WTC11 (cell line): ENCODE measurements at regions not wholly inside any gene's neighbourhood (a gene's known extent, or its start where the extent isn't known, plus 50 kb on each side); places are given as distances from the start of the nearest gene placed in this dataset.

Experiments
- CREB1 ChIP-seq: sonication (generic); formaldehyde crosslinking; IDR thresholded peaks from 2 replicates; pipeline ENCODE4 v1.8.0; 2023; ENCODE audit warnings: mild to moderate bottlenecking, missing genetic modification reagents
- CTCF ChIP-seq: fragments of 200-600 bp; IDR thresholded peaks from 2 replicates; pipeline ENCODE4 v1.8.0; 2022; ENCODE audit warnings: antibody characterized with exemption
- FOXP1 ChIP-seq: sonication (generic); formaldehyde crosslinking; IDR thresholded peaks from 2 replicates; pipeline ENCODE4 v1.8.0; 2022; ENCODE audit warnings: missing genetic modification reagents, mild to moderate bottlenecking, moderate library complexity, borderline replicate concordance
- HMGA2 ChIP-seq: fragments of 250-450 bp; sonication (Bioruptor Pico); IDR thresholded peaks from 2 replicates; pipeline ENCODE4 v1.4.0; 2021; ENCODE audit warnings: mild to moderate bottlenecking, moderate library complexity
- MAX ChIP-seq: sonication (generic); formaldehyde crosslinking; IDR thresholded peaks from 2 replicates; pipeline ENCODE4 v1.8.0; 2022; ENCODE audit warnings: mild to moderate bottlenecking, missing genetic modification reagents

GRCh38 chr1:208950206-208950605, 633.3 kb upstream of the CAMK1G start:
- TF ChIP-seq MAX (CRISPR knock-in tag) (no peak), CTCF (no peak), FOXP1 (CRISPR knock-in tag) (no peak), CREB1 (CRISPR knock-in tag) (no peak), HMGA2 (no peak)
